Neural progenitor cell (in vitro differentiated cells): ENCODE measurements at regions not wholly inside any gene's neighbourhood (a gene's known extent, or its start where the extent isn't known, plus 50 kb on each side); places are given as distances from the start of the nearest gene placed in this dataset.

Source experiments
- DNase-seq: peaks from one replicate; pipeline ENCODE4 v3.0.0-alpha.2; 2016; ENCODE audit warnings: low spot score
- H2AFZ ChIP-seq: fragments of 200-600 bp; sonication (generic); replicated peaks from 2 replicates; pipeline ENCODE4 v1.6.1; 2016; ENCODE audit warnings: antibody characterized with exemption
- H3F3A ChIP-seq: fragments of 200-600 bp; sonication (generic); 2 replicates; pipeline ENCODE4 v1.6.1; 2016; ENCODE audit warnings: antibody characterized with exemption, low read depth
- H3K27ac ChIP-seq: fragments of 200-600 bp; sonication (generic); 2 replicates; pipeline ENCODE4 v1.5.1; 2016; ENCODE audit warnings: mild to moderate bottlenecking
- H3K27me3 ChIP-seq: fragments of 200-600 bp; sonication (generic); 2 replicates; pipeline ENCODE4 v1.6.1; 2016; ENCODE audit warnings: mild to moderate bottlenecking, moderate library complexity
- H3K36me3 ChIP-seq: fragments of 200-600 bp; sonication (generic); 2 replicates; pipeline ENCODE4 v1.5.1; 2016
- H3K4me1 ChIP-seq: fragments of 200-600 bp; sonication (generic); 2 replicates; pipeline ENCODE4 v1.6.1; 2016; ENCODE audit warnings: mixed run types
- H3K4me2 ChIP-seq: fragments of 200-600 bp; sonication (generic); 2 replicates; pipeline ENCODE4 v1.6.1; 2016
- H3K4me3 ChIP-seq: fragments of 200-600 bp; sonication (generic); 2 replicates; pipeline ENCODE4 v1.5.1; 2016
- H3K79me2 ChIP-seq: fragments of 200-600 bp; sonication (generic); 2 replicates; pipeline ENCODE4 v1.6.1; 2016; ENCODE audit warnings: low read depth
- H3K9ac ChIP-seq: fragments of 200-600 bp; sonication (generic); 2 replicates; pipeline ENCODE4 v1.6.1; 2016
- H3K9me3 ChIP-seq: fragments of 200-600 bp; sonication (generic); 2 replicates; pipeline ENCODE4 v1.5.1; 2016; ENCODE audit warnings: low read depth
- H4K20me1 ChIP-seq: fragments of 200-600 bp; sonication (generic); 2 replicates; pipeline ENCODE4 v1.6.1; 2016; ENCODE audit warnings: low read depth
- H3K27ac Mint-ChIP-seq: 3 replicates; pipeline ENCODE4 v1.8.0; 2021; ENCODE audit warnings: mixed read lengths
- H3K27me3 Mint-ChIP-seq: 2 replicates; pipeline ENCODE4 v1.8.0; 2022; ENCODE audit warnings: low read depth, mild to moderate bottlenecking, inconsistent platforms, moderate library complexity, mixed read lengths; ENCODE audit not compliant: insufficient read depth
- H3K36me3 Mint-ChIP-seq: 3 replicates; pipeline ENCODE4 v1.8.0; 2021; ENCODE audit warnings: mixed read lengths
- H3K4me1 Mint-ChIP-seq: 3 replicates; pipeline ENCODE4 v1.8.0; 2021; ENCODE audit warnings: mixed read lengths
- H3K4me3 Mint-ChIP-seq: 3 replicates; pipeline ENCODE4 v1.8.0; 2021; ENCODE audit warnings: mild to moderate bottlenecking, moderate library complexity, mixed read lengths
- H3K9me3 Mint-ChIP-seq: 3 replicates; pipeline ENCODE4 v1.8.0; 2020; ENCODE audit warnings: mixed read lengths
- CTCF ChIP-seq: fragments of 200-600 bp; sonication (generic); IDR thresholded peaks from 2 replicates; pipeline ENCODE4 v1.5.1; 2017; ENCODE audit warnings: antibody characterized with exemption, mild to moderate bottlenecking
- EZH2 ChIP-seq: fragments of 200-600 bp; sonication (generic); IDR thresholded peaks from 2 replicates; pipeline ENCODE4 v1.6.1; 2017; ENCODE audit warnings: antibody characterized with exemption, mild to moderate bottlenecking, moderate library complexity
- EZH2phosphoT487 ChIP-seq: fragments of 200-600 bp; sonication (generic); IDR thresholded peaks from 2 replicates; pipeline ENCODE4 v1.6.1; 2017; ENCODE audit warnings: antibody characterized with exemption

- Histone ChIP-seq H3K36me3 (no peaks in the 10 kb centered on the region), H4K20me1 (no peaks in the 10 kb centered on the region), H3K4me1 (no peaks in the 10 kb centered on the region), H3K4me3 (no peak overlapping the region), H3F3A (no peaks in the 10 kb centered on the region), H3K9me3 (no peaks in the 10 kb centered on the region), H2AFZ (no peak overlapping the region), H3K9ac (no peak overlapping the region), H3K79me2 (no peaks in the 10 kb centered on the region), H3K27ac (no peak overlapping the region), H3K4me2 (no peak overlapping the region), H3K27me3 (no peaks in the 10 kb centered on the region)
- peaks cover 15% of the 10 kb centered on the region for H3K9me3 Mint-ChIP-seq
- H3K4me3 Mint-ChIP-seq = no peak overlapping the region
- H3K36me3 Mint-ChIP-seq = no peaks in the 10 kb centered on the region
- TF ChIP-seq EZH2phosphoT487 (no peak), CTCF (no peak), EZH2 (no peak)
- peaks cover 4% of the 10 kb centered on the region for H3K27me3 Mint-ChIP-seq
- H3K27ac Mint-ChIP-seq = no peak overlapping the region
- no peaks in the 10 kb centered on the region for H3K4me1 Mint-ChIP-seq
- DNase-seq = no peak
Measured at GRCh38 chr6:86586195-86586594, 351.1 kb upstream of the HTR1E start.

GRCh38 chr6:86581833-86582232, 355.5 kb upstream of the HTR1E start:
- Histone ChIP-seq H3K36me3 (no peaks in the 10 kb centered on the region), H3F3A (no peaks in the 10 kb centered on the region), H3K4me3 (no peak overlapping the region), H2AFZ (no peak overlapping the region), H3K9ac (no peak overlapping the region), H3K27ac (no peak overlapping the region), H3K9me3 (peaks cover 6% of the 10 kb centered on the region), H3K4me1 (no peaks in the 10 kb centered on the region), H3K4me2 (no peak overlapping the region), H4K20me1 (no peaks in the 10 kb centered on the region), H3K79me2 (no peaks in the 10 kb centered on the region), H3K27me3 (no peaks in the 10 kb centered on the region)
- Mint-ChIP-seq H3K9me3 (peaks cover 20% of the 10 kb centered on the region), H3K36me3 (no peaks in the 10 kb centered on the region), H3K4me3 (no peak overlapping the region), H3K4me1 (no peaks in the 10 kb centered on the region), H3K27ac (no peak overlapping the region), H3K27me3 (peaks cover 4% of the 10 kb centered on the region)
- no peak for DNase-seq
- TF ChIP-seq CTCF (no peak), EZH2phosphoT487 (no peak), EZH2 (no peak)

GRCh38 chr6:86563197-86563596, 374.1 kb upstream of the HTR1E start:
- no peak overlapping the region for H3K27ac Mint-ChIP-seq
- no peaks in the 10 kb centered on the region for H3K36me3 Mint-ChIP-seq
- H4K20me1 ChIP-seq = no peaks in the 10 kb centered on the region
- no peaks in the 10 kb centered on the region for H3K79me2 ChIP-seq
- H3K27me3 Mint-ChIP-seq = no peaks in the 10 kb centered on the region
- TF ChIP-seq EZH2phosphoT487 (no peak), EZH2 (no peak)
- H3K4me1 Mint-ChIP-seq = no peaks in the 10 kb centered on the region
- H3F3A ChIP-seq = no peaks in the 10 kb centered on the region
- no peak overlapping the region for H3K4me3 ChIP-seq
- no peaks in the 10 kb centered on the region for H3K4me1 ChIP-seq
- H3K27me3 ChIP-seq = no peaks in the 10 kb centered on the region
- no peak overlapping the region for H3K9ac ChIP-seq
- H3K9me3 ChIP-seq = no peaks in the 10 kb centered on the region
- H2AFZ ChIP-seq = no peak overlapping the region
- no peak for DNase-seq
- H3K36me3 ChIP-seq = no peaks in the 10 kb centered on the region
- H3K4me3 Mint-ChIP-seq = no peak overlapping the region
- H3K27ac ChIP-seq = no peak overlapping the region
- no peak overlapping the region for H3K4me2 ChIP-seq
- no peaks in the 10 kb centered on the region for H3K9me3 Mint-ChIP-seq

GRCh38 chr6:86558318-86558717, 379.0 kb upstream of the HTR1E start:
- Histone ChIP-seq H3K9ac (no peak overlapping the region), H3K27ac (no peak overlapping the region), H3F3A (no peaks in the 10 kb centered on the region), H3K4me2 (no peak overlapping the region), H3K9me3 (no peaks in the 10 kb centered on the region), H2AFZ (no peak overlapping the region), H3K36me3 (no peaks in the 10 kb centered on the region), H3K27me3 (no peaks in the 10 kb centered on the region), H3K79me2 (no peaks in the 10 kb centered on the region), H3K4me3 (no peak overlapping the region), H4K20me1 (no peaks in the 10 kb centered on the region), H3K4me1 (no peaks in the 10 kb centered on the region)
- Mint-ChIP-seq H3K4me1 (no peaks in the 10 kb centered on the region), H3K27me3 (no peaks in the 10 kb centered on the region), H3K27ac (no peak overlapping the region), H3K4me3 (no peak overlapping the region), H3K9me3 (no peaks in the 10 kb centered on the region), H3K36me3 (no peaks in the 10 kb centered on the region)
- DNase-seq = no peak
- no peak for TF ChIP-seq EZH2phosphoT487
- TF ChIP-seq EZH2 = no peak
- TF ChIP-seq CTCF = no peak
